H1 (cell line): ENCODE measurements at regions not wholly inside any gene's neighbourhood (a gene's known extent, or its start where the extent isn't known, plus 50 kb on each side); places are given as distances from the start of the nearest gene placed in this dataset.

Source experiments
- CBX8 ChIP-seq: fragments of 300-800, 300-1000 bp; sonication (generic); IDR thresholded peaks from 2 replicates; pipeline ENCODE4 v1.7.1; 2016; ENCODE audit warnings: low read depth, low read length, borderline replicate concordance
- EZH2 ChIP-seq: fragments of 200-600 bp; sonication (generic); IDR thresholded peaks from 2 replicates; pipeline ENCODE4 v1.7.1; 2012; ENCODE audit warnings: low read depth, mild to moderate bottlenecking, moderate library complexity, low read length, inconsistent platforms; ENCODE audit not compliant: severe bottlenecking
- FOSL1 ChIP-seq: IDR thresholded peaks from 2 replicates; pipeline ENCODE4 v1.6.1; 2011; ENCODE audit warnings: mild to moderate bottlenecking, low read depth, low read length, moderate library complexity; ENCODE audit not compliant: insufficient read depth
- HDAC6 ChIP-seq: IDR thresholded peaks from one replicate; pipeline ENCODE4 v1.7.1; 2012; ENCODE audit warnings: low read depth, mild to moderate bottlenecking, inconsistent platforms, low read length, moderate library complexity
- MAX ChIP-seq: IDR thresholded peaks from 2 replicates; pipeline ENCODE4 v1.6.1; 2012; ENCODE audit warnings: inconsistent platforms
- POLR2A ChIP-seq, 2 experiments: IDR thresholded peaks; 1 replicate in 1 of 2; 2 replicates in 1 of 2; pipeline ENCODE4 v1.6.1; 2011; ENCODE audit warnings: low read depth in 2 of 2, low read length in 2 of 2, mild to moderate bottlenecking in 2 of 2; ENCODE audit errors: control extremely low read depth in 1 of 2
- RAD21 ChIP-seq, 2 experiments: IDR thresholded peaks in 1 of 2; conservative IDR thresholded peaks in 1 of 2; 2 replicates each; pipeline ENCODE4 v1.6.1; 2011; ENCODE audit warnings: low read depth in 2 of 2, low read length in 2 of 2, improper control_type of control experiment in 1 of 2, inconsistent platforms in 1 of 2, mild to moderate bottlenecking in 1 of 2, moderate library complexity in 1 of 2
- SAP30 ChIP-seq: fragments of 300-600 bp; sonication (generic); IDR thresholded peaks from 2 replicates; pipeline ENCODE4 v1.7.1; 2012; ENCODE audit warnings: low read length, moderate library complexity, mild to moderate bottlenecking, inconsistent platforms; ENCODE audit not compliant: insufficient read depth, insufficient replicate concordance
- TBP ChIP-seq: IDR thresholded peaks from 2 replicates; pipeline ENCODE4 v1.6.1; 2011; ENCODE audit warnings: low read depth, low read length, improper control_type of control experiment
- TCF12 ChIP-seq: IDR thresholded peaks from 2 replicates; pipeline ENCODE4 v1.6.1; 2011; ENCODE audit warnings: low read depth, mild to moderate bottlenecking, low read length
- TEAD4 ChIP-seq: IDR thresholded peaks from 2 replicates; pipeline ENCODE4 v1.6.1; 2012; ENCODE audit warnings: low read depth, low read length, inconsistent platforms, mixed read lengths
- TF ChIP-seq, protein P1 (sequence below), 3 experiments: IDR thresholded peaks; 1 replicate in 2 of 3; 2 replicates in 1 of 3; pipeline versions ENCODE4 v1.5.1 to v1.6.1; 2011; ENCODE audit warnings: low read length in 3 of 3, mild to moderate bottlenecking in 3 of 3, inconsistent platforms in 2 of 3, low read depth in 1 of 3, moderate library complexity in 1 of 3; ENCODE audit not compliant: insufficient read depth in 1 of 3; ENCODE audit errors: control extremely low read depth in 1 of 3

DNA sequence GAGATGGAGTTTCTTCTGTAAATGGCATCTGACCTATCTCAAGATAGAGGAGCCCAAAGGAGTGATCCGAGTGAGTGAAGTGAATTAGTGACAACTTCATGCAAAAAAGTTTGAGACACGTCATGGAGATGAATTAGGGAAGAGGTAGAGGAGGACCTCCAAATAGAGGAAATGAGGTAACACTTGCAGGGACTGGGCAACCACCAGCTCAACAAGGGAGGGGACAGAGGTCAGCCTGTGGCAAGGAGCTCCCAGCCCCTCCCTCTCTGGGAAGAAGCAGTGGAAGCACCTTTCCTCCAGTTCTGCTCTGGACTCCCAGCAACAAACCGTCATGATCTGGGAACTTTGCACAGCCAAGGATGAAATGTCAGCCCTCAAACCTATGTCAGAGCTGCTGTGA, 83.5 kb upstream of the IKZF1 start:
- TF ChIP-seq MAX (no peak), CBX8 (no peak), TEAD4 (no peak), POLR2A (IDR thresholded peaks at IDR 0.05; ENCODE audit: control extremely low read depth in 1 of 2, low read depth in 2 of 2, low read length in 2 of 2) (no peak), TCF12 (no peak), HDAC6 (no peak), TBP (no peak), EZH2 (no peak), RAD21 (IDR thresholded peaks at IDR 0.05 in 1 of 2, conservative IDR thresholded peaks at IDR 0.05 in 1 of 2; ENCODE audit: low read depth in 2 of 2, low read length in 2 of 2) (no peak), SAP30 (no peak), FOSL1 (no peak)
- TF ChIP-seq, protein P1, sequence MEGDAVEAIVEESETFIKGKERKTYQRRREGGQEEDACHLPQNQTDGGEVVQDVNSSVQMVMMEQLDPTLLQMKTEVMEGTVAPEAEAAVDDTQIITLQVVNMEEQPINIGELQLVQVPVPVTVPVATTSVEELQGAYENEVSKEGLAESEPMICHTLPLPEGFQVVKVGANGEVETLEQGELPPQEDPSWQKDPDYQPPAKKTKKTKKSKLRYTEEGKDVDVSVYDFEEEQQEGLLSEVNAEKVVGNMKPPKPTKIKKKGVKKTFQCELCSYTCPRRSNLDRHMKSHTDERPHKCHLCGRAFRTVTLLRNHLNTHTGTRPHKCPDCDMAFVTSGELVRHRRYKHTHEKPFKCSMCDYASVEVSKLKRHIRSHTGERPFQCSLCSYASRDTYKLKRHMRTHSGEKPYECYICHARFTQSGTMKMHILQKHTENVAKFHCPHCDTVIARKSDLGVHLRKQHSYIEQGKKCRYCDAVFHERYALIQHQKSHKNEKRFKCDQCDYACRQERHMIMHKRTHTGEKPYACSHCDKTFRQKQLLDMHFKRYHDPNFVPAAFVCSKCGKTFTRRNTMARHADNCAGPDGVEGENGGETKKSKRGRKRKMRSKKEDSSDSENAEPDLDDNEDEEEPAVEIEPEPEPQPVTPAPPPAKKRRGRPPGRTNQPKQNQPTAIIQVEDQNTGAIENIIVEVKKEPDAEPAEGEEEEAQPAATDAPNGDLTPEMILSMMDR (IDR thresholded peaks at IDR 0.05; ENCODE audit: control extremely low read depth in 1 of 3, insufficient read depth in 1 of 3, low read depth in 1 of 3, low read length in 3 of 3) = no peak
